ENCODE measurements at regions not wholly inside any gene's neighbourhood (a gene's known extent, or its start where the extent isn't known, plus 50 kb on each side); places are given as distances from the start of the nearest gene placed in this dataset.

- H3K27ac Mint-ChIP-seq, result no peak overlapping the region
- H3K4me1 Mint-ChIP-seq (ENCODE audit: low read depth), result no peaks in the 10 kb centered on the region
- no peak overlapping the region for H3K4me3 Mint-ChIP-seq
- no peaks in the 10 kb centered on the region for H3K36me3 Mint-ChIP-seq
- H3K27me3 Mint-ChIP-seq, result peaks cover 12% of the 10 kb centered on the region
- H3K9me3 Mint-ChIP-seq (ENCODE audit: low read depth), result peaks cover 10% of the 10 kb centered on the region
These were observed 242.9 kb downstream of the HRH4 start for GRCh38 chr18:24703316-24703715.

GRCh38 chr18:24704946-24705630, 244.7 kb downstream of the HRH4 start:
- H3K4me3 Mint-ChIP-seq, result no peak overlapping the region
- peaks cover 10% of the 10 kb centered on the region for H3K9me3 Mint-ChIP-seq (ENCODE audit: low read depth)
- no peak overlapping the region for H3K27ac Mint-ChIP-seq
- no peaks in the 10 kb centered on the region for H3K4me1 Mint-ChIP-seq (ENCODE audit: low read depth)
- H3K27me3 Mint-ChIP-seq, result peaks cover 8% of the 10 kb centered on the region
- H3K36me3 Mint-ChIP-seq, result no peaks in the 10 kb centered on the region

GRCh38 chr18:24710474-24710873, 250.0 kb downstream of the HRH4 start:
- Mint-ChIP-seq H3K9me3 (ENCODE audit: low read depth) (no peaks in the 10 kb centered on the region), H3K4me3 (no peak overlapping the region), H3K27ac (no peak overlapping the region), H3K4me1 (ENCODE audit: low read depth) (no peaks in the 10 kb centered on the region), H3K36me3 (no peaks in the 10 kb centered on the region), H3K27me3 (peaks cover 1% of the 10 kb centered on the region)

DNA sequence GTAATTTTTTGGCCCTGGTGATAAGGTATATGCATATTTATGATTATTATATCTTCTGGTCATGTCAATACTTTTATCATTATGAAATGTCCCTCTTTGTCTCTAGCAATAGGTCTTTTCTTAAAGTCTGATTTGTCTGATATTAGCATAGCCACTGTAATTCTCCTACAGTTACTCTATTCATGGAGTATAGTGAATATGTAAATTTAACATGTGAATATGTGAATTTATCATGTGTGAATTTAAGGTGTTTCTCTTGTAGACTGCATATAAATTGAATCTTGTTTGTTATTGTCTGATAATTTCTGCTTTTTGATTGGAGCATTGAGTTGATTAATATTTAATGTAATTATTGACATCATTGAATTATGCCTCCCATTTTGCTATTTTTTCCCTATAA, 259.4 kb downstream of the HRH4 start:
- H3K9me3 Mint-ChIP-seq (ENCODE audit: low read depth), result no peaks in the 10 kb centered on the region
- no peaks in the 10 kb centered on the region for H3K4me1 Mint-ChIP-seq (ENCODE audit: low read depth)
- no peak overlapping the region for H3K4me3 Mint-ChIP-seq
- peaks cover 3% of the 10 kb centered on the region for H3K27me3 Mint-ChIP-seq
- H3K36me3 Mint-ChIP-seq, result no peaks in the 10 kb centered on the region
- no peak overlapping the region for H3K27ac Mint-ChIP-seq

DNA sequence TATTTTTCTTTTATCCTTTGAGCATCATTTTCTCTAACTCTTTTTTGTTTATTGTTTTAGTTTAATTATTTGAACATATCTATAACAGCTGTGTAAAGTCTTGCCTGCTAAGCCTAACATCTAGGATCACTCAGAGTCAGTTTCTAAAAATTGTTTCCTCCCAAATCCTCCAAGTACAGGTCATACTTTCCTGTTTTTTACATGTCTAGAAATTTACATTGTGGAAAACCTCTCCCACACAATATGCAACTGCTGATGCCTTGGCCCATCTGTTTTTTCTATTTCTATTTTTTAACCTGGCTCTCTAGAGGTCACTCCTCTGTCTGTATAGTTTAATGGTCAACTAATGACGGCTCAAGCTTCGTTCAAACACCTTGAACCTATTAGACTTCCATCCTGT, 261.0 kb downstream of the HRH4 start:
- Mint-ChIP-seq H3K4me3 (no peak overlapping the region), H3K27ac (no peak overlapping the region), H3K36me3 (no peaks in the 10 kb centered on the region), H3K9me3 (ENCODE audit: low read depth) (no peaks in the 10 kb centered on the region), H3K27me3 (peaks cover 3% of the 10 kb centered on the region), H3K4me1 (ENCODE audit: low read depth) (no peaks in the 10 kb centered on the region)

GRCh38 chr18:24725644-24726415, 265.4 kb downstream of the HRH4 start:
- Mint-ChIP-seq H3K4me3 (no peak overlapping the region), H3K4me1 (ENCODE audit: low read depth) (no peaks in the 10 kb centered on the region), H3K36me3 (no peaks in the 10 kb centered on the region), H3K9me3 (ENCODE audit: low read depth) (no peaks in the 10 kb centered on the region), H3K27ac (no peak overlapping the region), H3K27me3 (peaks cover 5% of the 10 kb centered on the region)

GRCh38 chr18:24726727-24727492, 266.5 kb downstream of the HRH4 start:
- H3K4me3 Mint-ChIP-seq, result no peak overlapping the region
- H3K36me3 Mint-ChIP-seq, result no peaks in the 10 kb centered on the region
- no peak overlapping the region for H3K27ac Mint-ChIP-seq
- no peaks in the 10 kb centered on the region for H3K9me3 Mint-ChIP-seq (ENCODE audit: low read depth)
- no peaks in the 10 kb centered on the region for H3K4me1 Mint-ChIP-seq (ENCODE audit: low read depth)
- H3K27me3 Mint-ChIP-seq, result peaks cover 2% of the 10 kb centered on the region

GRCh38 chr18:24727685-24728084, 267.2 kb downstream of the HRH4 start:
- Mint-ChIP-seq H3K4me1 (ENCODE audit: low read depth) (no peaks in the 10 kb centered on the region), H3K4me3 (no peak overlapping the region), H3K27ac (no peak overlapping the region), H3K36me3 (no peaks in the 10 kb centered on the region), H3K27me3 (peaks cover 2% of the 10 kb centered on the region), H3K9me3 (ENCODE audit: low read depth) (no peaks in the 10 kb centered on the region)

- Mint-ChIP-seq H3K4me3 (no peak overlapping the region), H3K9me3 (ENCODE audit: low read depth) (no peaks in the 10 kb centered on the region), H3K4me1 (ENCODE audit: low read depth) (no peaks in the 10 kb centered on the region), H3K27me3 (peaks cover 2% of the 10 kb centered on the region), H3K27ac (no peak overlapping the region), H3K36me3 (no peaks in the 10 kb centered on the region)
These were observed 270.7 kb downstream of the HRH4 start for GRCh38 chr18:24731158-24731557.

DNA sequence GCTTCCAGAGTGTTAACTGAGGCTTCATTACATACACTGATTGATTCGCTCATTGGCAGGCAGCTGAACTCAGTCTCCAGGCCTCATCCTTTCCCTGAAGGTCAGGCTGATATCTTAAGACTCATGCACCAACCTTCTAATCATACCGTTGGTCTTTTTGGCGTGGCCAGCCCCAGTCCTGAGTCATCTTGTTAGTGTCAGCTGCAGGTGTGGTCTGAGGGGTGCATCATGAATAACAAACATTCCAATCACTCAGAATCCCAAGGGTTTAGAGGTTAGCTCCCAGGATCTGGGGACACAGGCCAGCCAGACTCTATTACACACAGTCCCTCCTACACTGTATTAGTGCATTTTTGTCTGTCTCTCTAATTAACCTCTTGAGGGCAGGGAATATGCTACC, 271.5 kb downstream of the HRH4 start:
- H3K27ac Mint-ChIP-seq, result no peak overlapping the region
- H3K36me3 Mint-ChIP-seq, result no peaks in the 10 kb centered on the region
- peaks cover 2% of the 10 kb centered on the region for H3K27me3 Mint-ChIP-seq
- H3K4me1 Mint-ChIP-seq (ENCODE audit: low read depth), result no peaks in the 10 kb centered on the region
- no peak overlapping the region for H3K4me3 Mint-ChIP-seq
- no peaks in the 10 kb centered on the region for H3K9me3 Mint-ChIP-seq (ENCODE audit: low read depth)

DNA sequence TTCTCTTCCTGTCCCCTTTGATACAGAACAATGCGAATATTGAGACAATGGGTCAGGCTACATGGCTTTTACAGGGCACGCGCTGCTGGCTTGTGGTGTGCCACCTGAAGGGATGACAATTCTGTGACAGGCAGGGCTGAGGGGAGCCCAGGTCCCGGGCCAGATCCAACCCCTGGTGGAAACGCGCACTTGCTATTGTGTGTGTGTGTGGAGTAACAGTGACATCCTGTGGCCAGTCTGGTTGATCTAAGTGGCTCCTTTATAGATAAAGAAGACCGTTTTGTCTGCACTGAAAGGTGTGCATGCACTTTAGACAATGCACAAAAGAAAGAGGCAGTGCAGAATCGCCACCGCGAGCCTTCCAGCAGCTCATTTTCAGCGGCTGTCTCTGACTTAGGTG, 273.6 kb downstream of the HRH4 start:
- Mint-ChIP-seq H3K27ac (no peak overlapping the region), H3K4me3 (no peak overlapping the region), H3K36me3 (no peaks in the 10 kb centered on the region), H3K27me3 (no peaks in the 10 kb centered on the region), H3K4me1 (ENCODE audit: low read depth) (no peaks in the 10 kb centered on the region), H3K9me3 (ENCODE audit: low read depth) (no peaks in the 10 kb centered on the region)

- H3K27me3 Mint-ChIP-seq, result no peaks in the 10 kb centered on the region
- H3K4me1 Mint-ChIP-seq (ENCODE audit: low read depth), result no peaks in the 10 kb centered on the region
- H3K36me3 Mint-ChIP-seq, result no peaks in the 10 kb centered on the region
- no peak overlapping the region for H3K27ac Mint-ChIP-seq
- no peak overlapping the region for H3K4me3 Mint-ChIP-seq
- H3K9me3 Mint-ChIP-seq (ENCODE audit: low read depth), result no peaks in the 10 kb centered on the region
These were observed 275.3 kb downstream of the HRH4 start for GRCh38 chr18:24735624-24736231.

DNA sequence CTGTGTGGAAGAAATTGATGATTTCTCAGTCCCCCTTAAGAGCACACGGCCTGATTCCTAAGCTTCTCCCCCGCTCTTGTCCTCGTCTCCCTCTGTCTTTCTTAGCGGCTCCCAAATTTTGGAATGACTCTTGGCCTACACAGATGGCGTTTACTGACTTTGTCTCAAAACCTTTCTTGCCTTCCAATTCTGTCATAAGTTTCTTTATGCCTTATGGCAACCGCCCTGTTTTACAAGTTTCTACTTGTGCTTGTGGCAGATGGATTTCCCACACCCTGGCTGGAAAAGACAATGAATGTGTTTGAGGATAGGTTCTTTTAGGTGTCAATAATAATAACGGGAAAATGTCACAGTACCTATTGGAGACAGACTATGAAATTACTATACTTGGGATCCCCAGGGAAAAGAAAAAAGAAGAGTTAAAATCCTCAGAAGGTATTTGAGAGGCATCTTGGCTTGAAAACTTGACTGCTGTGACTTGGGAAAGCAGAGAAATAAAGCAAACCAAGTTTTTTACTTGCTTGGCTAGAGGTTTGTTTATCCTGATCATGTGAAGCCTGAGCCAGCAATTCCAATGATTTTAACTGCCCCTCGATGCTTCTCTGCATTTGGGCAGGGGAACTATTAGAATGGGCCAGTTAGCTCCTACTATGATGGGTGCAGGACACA, 276.4 kb downstream of the HRH4 start:
- Mint-ChIP-seq H3K27ac (no peak overlapping the region), H3K9me3 (ENCODE audit: low read depth) (no peaks in the 10 kb centered on the region), H3K4me3 (no peak overlapping the region), H3K4me1 (ENCODE audit: low read depth) (no peaks in the 10 kb centered on the region), H3K27me3 (no peaks in the 10 kb centered on the region), H3K36me3 (no peaks in the 10 kb centered on the region)

DNA sequence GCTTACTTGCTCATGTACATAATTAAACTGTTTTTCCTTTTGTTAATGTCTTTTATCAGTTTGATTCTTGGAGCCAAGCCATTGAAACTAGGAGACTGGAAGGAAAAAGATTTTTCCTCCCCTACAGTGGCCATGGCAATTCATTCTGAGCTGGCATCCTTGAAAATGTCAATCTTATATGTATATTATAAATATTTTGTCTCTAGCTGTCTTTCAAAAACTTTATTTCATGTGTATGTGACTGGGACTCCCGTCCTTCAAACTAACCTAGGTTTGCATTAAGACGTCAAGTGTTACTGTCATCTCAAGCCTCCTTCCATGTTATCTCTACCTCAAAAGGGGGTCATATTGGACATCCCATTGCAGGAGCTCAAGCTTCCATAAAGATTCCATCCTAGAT, 280.4 kb downstream of the HRH4 start:
- no peak overlapping the region for H3K27ac Mint-ChIP-seq
- no peaks in the 10 kb centered on the region for H3K36me3 Mint-ChIP-seq
- H3K4me1 Mint-ChIP-seq (ENCODE audit: low read depth), result no peaks in the 10 kb centered on the region
- no peaks in the 10 kb centered on the region for H3K9me3 Mint-ChIP-seq (ENCODE audit: low read depth)
- H3K27me3 Mint-ChIP-seq, result no peaks in the 10 kb centered on the region
- H3K4me3 Mint-ChIP-seq, result no peak overlapping the region
